ENCODE measurements at regions not wholly inside any gene's neighbourhood (a gene's known extent, or its start where the extent isn't known, plus 50 kb on each side); places are given as distances from the start of the nearest gene placed in this dataset.

DNA sequence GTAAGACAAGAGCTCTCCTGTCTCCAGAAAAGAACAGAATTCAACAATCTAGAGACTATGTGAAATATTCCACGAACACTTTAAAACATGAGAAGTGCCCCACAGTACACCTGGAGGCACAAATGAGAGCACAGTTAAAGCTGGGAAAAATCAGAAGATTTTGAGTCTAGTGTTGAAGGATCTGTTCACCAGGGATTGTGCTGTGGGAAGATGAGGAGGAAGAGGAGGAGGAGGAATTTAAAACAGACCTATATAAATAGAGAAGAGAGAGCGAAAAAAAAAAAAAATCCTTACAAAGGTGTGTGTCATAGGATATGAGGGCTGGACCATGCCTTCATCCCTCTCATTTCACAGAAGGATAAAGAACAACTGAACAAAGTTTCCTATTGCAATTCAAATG lies 361.0 kb upstream of the SEMA6D start:
- Mint-ChIP-seq H3K4me1 (peaks cover 0 to 3% (median 0%) of the 10 kb centered on the region in 3 donors), H3K27ac (no peak overlapping the region), H3K27me3 (no peaks in the 10 kb centered on the region), H3K9me3 (peaks cover 0 to 5% (median 5%) of the 10 kb centered on the region in 3 donors), H3K36me3 (no peaks in the 10 kb centered on the region), H3K4me3 (no peak overlapping the region)

DNA sequence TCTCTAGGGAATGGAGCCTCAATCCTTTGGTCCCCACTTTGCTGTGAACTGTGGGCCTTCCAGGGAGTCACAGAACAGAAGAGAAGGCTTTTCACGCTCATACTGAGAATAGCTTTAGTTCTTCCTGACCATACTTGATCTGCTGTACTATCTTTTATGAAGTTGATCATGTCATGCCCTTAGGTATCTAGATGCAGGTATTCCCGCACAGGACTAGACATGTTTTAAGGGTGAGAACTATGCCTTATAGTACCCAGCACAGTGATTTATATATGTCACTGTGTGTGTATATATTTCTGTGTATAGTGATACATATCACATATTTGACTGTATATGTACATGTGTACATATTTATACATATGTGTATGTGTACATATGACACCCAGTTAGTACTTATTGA lies 358.4 kb upstream of the SEMA6D start:
- peaks cover 0 to 3% (median 0%) of the 10 kb centered on the region in 3 donors for H3K4me1 Mint-ChIP-seq
- H3K36me3 Mint-ChIP-seq, result no peaks in the 10 kb centered on the region
- no peak overlapping the region for H3K27ac Mint-ChIP-seq
- H3K4me3 Mint-ChIP-seq, result no peak overlapping the region
- H3K27me3 Mint-ChIP-seq, result no peaks in the 10 kb centered on the region
- peaks cover 0 to 8% (median 0%) of the 10 kb centered on the region in 3 donors for H3K9me3 Mint-ChIP-seq

DNA sequence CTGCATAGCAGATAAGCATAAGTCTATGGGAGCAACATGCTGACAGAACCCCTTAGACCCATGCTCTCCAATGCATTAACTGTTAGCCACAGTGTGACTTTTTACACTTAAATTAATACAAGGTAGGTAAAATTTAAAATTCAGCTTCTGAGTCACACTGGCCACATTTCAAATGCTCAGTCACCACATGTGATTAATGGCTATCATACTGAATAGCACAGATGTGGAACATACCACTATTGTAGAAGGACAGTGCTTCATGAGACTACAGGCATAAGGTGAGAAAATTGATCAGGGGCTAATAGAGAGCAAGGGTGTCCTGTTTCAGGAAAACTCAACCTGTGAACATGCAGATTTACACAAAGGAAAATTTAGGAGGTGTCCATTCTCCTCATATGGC lies 357.0 kb upstream of the SEMA6D start:
- Mint-ChIP-seq H3K27ac (no peak overlapping the region), H3K4me1 (peaks cover 0 to 3% (median 0%) of the 10 kb centered on the region in 3 donors), H3K36me3 (no peaks in the 10 kb centered on the region), H3K9me3 (peaks cover 0 to 8% (median 0%) of the 10 kb centered on the region in 3 donors), H3K4me3 (no peak overlapping the region), H3K27me3 (peaks cover 1% of the 10 kb centered on the region)

DNA sequence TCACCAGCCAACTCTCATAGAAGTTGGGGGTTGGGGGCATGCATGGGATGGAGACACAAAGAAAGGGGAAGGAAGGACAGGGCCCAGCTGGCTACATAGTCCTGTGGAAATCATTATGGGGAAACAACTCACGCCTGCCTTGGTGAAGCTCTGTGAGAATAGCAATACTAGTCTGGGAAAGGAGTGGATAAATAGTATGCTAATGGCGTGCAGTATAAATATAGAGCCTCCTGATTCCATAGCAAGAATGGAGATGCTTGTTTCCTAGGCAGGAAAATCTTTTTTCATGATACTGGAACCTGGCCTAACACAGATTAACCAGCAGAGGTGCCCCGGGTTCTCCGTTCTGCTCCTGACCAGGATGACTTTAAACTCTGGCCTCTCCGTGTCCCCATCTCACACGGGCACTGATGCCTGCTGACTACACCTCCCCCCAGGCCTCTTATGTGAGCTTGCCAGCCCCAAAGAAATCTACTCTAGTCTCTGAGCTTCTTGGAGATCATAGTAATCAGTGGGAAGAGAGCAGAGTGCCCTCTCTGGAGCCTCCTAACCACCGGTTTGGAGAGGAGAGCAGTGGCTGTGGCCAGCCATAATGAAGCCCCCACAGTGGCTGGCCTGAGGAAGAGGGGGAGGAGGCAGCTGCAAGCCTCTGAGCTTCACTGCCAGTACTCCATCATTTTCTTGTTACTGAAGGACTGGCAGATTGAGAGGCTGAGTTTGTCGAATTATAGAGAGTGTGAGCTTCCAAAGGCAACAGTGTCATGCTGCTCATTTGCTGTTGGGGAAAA lies 355.0 kb upstream of the SEMA6D start:
- H3K9me3 Mint-ChIP-seq, result peaks cover 0 to 6% (median 0%) of the 10 kb centered on the region in 3 donors
- no peak overlapping the region for H3K27ac Mint-ChIP-seq
- peaks cover 1% of the 10 kb centered on the region for H3K27me3 Mint-ChIP-seq
- no peak overlapping the region for H3K4me3 Mint-ChIP-seq
- no peaks in the 10 kb centered on the region for H3K36me3 Mint-ChIP-seq
- H3K4me1 Mint-ChIP-seq, result peaks cover 0 to 3% (median 0%) of the 10 kb centered on the region in 3 donors

DNA sequence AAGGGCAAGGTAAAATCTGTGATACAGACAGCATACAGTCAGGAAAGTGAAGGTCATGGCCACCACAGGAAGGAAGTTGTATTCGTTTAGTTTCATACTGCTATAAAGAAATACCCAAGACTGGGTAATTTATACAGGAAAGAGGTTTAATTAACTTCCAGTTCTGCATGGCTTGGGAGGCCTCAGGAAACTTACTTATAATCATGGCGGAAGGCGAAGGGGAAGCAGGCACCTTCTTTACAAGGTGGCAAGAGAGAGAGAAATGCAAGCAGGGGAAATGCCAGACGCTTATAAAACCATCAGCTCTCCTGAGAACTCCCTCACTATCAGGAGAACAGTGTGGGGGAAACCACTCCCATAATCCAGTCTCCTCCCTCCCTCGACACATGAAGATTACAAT lies 353.7 kb upstream of the SEMA6D start:
- no peaks in the 10 kb centered on the region for H3K36me3 Mint-ChIP-seq
- no peak overlapping the region for H3K27ac Mint-ChIP-seq
- peaks cover 0 to 8% (median 0%) of the 10 kb centered on the region in 3 donors for H3K9me3 Mint-ChIP-seq
- H3K27me3 Mint-ChIP-seq, result peaks cover 1% of the 10 kb centered on the region
- peaks cover 0 to 3% (median 0%) of the 10 kb centered on the region in 3 donors for H3K4me1 Mint-ChIP-seq
- H3K4me3 Mint-ChIP-seq, result no peak overlapping the region

DNA sequence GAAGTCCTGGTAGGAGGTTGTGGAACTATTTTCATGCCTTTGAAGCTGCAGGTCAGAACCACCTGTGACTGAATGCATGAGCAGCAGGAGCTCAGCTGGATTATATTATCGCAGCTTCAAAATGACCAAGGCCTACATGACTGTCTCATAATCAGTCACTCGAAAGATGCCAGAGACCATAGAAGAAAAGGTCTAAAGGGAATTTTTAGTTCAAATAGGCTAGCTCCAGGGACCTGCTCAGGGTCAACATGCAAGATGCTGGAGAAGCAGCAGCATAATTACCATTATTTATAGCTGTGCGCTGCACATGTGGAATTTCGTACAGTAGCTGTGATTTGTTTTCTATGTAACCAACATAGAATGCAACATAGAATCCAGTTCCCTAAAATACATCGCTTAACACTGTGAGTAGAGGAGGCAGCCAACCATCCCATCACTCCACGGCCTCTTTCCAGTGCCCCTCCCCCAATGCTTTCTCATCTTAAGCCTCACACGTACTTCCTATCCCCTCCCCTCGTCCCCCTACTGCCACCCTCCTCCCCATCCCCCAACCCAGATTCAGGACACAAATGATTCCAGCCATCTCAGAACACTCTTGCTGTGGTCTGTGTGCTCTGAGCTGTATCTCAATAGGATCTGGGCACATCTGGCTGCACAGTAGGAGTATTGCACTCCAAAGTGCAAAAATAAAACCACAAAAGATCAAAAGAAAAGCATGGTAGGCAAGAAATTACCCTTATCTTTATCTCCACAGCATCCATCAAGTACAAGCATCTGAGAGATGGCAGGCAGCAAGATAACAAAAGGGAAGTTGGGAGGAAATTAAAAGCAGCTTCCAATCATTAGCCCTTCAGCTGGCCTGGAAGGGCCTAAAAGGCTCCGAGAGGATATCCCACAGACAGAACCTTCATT lies 352.8 kb upstream of the SEMA6D start:
- Mint-ChIP-seq H3K27me3 (peaks cover 1% of the 10 kb centered on the region), H3K36me3 (no peaks in the 10 kb centered on the region), H3K27ac (no peak overlapping the region), H3K9me3 (peaks cover 0 to 8% (median 0%) of the 10 kb centered on the region in 3 donors), H3K4me1 (peaks cover 0 to 3% (median 0%) of the 10 kb centered on the region in 3 donors), H3K4me3 (no peak overlapping the region)

DNA sequence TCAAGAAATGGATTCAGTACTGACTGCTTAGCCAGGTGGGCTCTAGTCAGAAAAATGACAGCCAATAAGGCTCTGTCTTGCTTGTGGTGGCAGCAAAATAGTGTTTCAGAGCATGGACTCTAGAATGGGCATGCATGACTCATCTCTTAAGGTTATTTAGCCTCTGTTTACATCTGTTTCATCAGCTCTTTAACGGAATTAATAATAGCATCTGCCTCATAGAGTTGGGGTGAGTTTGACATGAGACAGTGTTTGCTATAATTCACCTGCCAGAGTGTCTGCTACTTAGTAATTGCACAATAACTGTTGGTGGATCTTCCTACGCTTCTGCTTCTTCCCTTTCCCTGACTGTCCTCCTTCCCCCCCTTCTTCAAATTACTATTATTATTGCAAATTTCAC lies 350.4 kb upstream of the SEMA6D start:
- Mint-ChIP-seq H3K36me3 (no peaks in the 10 kb centered on the region), H3K27ac (no peak overlapping the region), H3K4me1 (no peaks in the 10 kb centered on the region), H3K4me3 (no peak overlapping the region), H3K27me3 (peaks cover 1% of the 10 kb centered on the region), H3K9me3 (peaks cover 0 to 8% (median 0%) of the 10 kb centered on the region in 3 donors)

DNA sequence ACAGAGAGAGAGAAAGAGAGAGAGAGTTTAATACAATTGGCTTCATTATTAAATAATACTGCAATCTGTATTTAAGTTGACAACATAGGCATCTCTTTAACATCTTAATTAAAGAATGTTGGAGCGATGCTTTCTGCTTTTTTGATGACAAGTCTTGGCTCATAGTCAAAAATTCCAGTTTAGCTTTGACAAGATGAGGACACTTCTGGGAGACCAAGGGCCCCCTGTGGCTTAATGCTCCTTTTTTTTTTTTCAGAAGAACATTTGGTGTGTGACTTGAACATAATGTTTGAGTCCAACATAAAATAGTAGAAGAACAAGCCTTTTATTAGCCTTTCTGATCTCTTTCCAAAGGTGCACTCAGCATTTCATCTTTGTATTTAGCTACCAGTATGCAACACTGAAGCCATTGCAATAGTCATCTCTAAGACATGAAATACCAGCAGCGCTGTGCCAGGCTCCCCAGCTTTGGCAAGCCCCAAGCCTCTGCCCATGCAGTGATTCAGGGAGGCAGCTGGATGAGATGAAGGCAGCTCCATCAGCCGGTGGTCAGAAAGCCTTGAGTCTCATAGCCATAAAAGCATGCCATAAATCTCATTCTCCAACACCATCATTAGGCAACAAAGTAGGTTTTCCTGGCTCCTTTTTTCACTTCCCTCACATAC lies 349.4 kb upstream of the SEMA6D start:
- Mint-ChIP-seq H3K27me3 (peaks cover 1% of the 10 kb centered on the region), H3K27ac (no peak overlapping the region), H3K4me1 (no peaks in the 10 kb centered on the region), H3K9me3 (peaks cover 0 to 8% (median 0%) of the 10 kb centered on the region in 3 donors), H3K36me3 (no peaks in the 10 kb centered on the region), H3K4me3 (no peak overlapping the region)

DNA sequence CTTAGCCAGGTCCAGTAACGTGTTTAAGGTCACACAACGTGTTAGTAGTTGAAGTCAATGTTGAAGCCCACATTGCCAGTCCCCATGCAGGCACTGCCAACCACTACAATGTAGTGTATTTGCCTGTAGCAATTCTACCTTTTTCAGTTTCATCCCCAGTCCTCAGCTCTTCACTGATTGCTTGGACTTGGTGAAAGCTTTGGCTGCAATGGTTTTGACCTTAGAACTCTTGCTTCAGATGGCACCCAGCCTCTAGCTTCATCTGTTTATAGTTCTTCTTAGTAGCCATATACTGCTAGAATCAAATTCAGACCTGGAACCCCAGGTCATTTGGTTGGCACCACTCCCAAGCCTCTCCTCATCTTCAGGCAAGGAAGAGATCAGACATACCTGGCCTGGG lies 345.4 kb upstream of the SEMA6D start:
- H3K4me1 Mint-ChIP-seq, result no peaks in the 10 kb centered on the region
- no peak overlapping the region for H3K27ac Mint-ChIP-seq
- no peak overlapping the region for H3K4me3 Mint-ChIP-seq

DNA sequence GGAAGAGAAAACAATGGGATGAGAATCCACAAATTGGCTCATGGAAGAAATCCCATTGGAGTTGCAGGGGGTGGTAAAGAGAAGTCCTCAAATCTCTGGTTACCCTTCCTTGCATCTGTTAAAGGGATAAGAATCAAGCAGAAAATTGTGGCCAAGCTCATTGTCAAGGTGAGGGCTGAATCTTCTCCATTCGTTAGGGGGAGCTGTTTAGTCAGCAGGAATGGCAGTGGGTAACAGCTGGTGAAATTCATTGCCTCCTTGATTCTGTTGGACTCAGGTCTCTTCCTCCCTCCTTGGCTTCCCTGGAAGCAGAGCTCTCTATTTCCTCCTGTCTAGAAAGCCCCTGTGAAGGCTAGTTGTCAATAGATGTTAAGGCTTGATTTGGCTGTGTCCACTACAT lies 343.1 kb upstream of the SEMA6D start:
- Mint-ChIP-seq H3K27me3 (no peaks in the 10 kb centered on the region), H3K36me3 (peaks cover 2% of the 10 kb centered on the region), H3K4me3 (no peak overlapping the region), H3K9me3 (peaks cover 0 to 2% (median under 1%) of the 10 kb centered on the region in 3 donors), H3K27ac (no peak overlapping the region), H3K4me1 (peaks cover 0 to 2% (median 0%) of the 10 kb centered on the region in 3 donors)

More for the DNA sequence above, 345.4 kb upstream of the SEMA6D start:
- Mint-ChIP-seq H3K27me3 (no peaks in the 10 kb centered on the region), H3K9me3 (peaks cover 0 to 2% (median 2%) of the 10 kb centered on the region in 3 donors), H3K36me3 (no peaks in the 10 kb centered on the region)

DNA sequence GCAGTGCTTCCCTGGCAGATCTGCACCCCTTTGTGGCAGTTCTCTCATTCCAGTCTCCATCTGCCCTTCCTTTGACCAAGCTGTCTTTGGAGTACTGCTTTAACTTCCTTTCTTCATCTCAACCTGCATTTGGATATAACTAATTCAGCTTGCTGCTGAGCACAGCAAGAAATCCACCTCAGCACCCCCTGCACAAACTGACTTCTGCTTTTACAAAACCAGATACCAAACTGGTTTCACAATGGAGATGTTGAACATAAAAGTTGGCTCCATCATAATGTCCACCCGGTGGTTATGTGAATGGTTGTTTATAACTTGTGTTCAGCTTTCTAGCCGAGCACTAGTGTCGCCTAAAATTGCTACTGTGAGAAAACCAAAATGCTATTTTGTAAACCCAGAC lies 341.1 kb upstream of the SEMA6D start:
- Mint-ChIP-seq H3K36me3 (peaks cover 2% of the 10 kb centered on the region), H3K27ac (no peak overlapping the region), H3K4me1 (peaks cover 0 to 2% (median 0%) of the 10 kb centered on the region in 3 donors), H3K9me3 (peaks cover 2 to 4% (median 2%) of the 10 kb centered on the region in 3 donors), H3K27me3 (no peaks in the 10 kb centered on the region), H3K4me3 (no peak overlapping the region)

DNA sequence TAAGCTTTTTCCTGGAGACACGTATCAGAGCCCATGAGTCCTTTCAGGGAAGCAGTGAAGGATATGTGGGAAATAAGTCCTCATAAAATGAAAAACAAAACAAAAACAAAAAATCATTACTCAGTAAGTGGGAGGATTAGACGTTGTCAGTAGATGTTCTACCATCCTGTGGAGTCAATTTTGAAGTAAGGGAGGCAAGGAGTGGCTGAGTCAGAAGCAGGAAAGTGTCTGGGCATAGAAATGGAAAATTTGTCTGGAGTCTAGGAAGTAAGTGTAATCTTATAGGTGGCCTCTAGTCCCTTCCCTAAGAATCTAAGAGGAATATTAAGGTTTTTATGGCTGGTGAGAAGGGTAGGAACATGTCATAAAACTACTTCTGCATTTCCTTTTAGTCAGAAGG lies 339.8 kb upstream of the SEMA6D start:
- Mint-ChIP-seq H3K27ac (no peak overlapping the region), H3K36me3 (peaks cover 2% of the 10 kb centered on the region), H3K4me1 (peaks cover 0 to 2% (median 0%) of the 10 kb centered on the region in 3 donors), H3K4me3 (no peak overlapping the region), H3K27me3 (no peaks in the 10 kb centered on the region), H3K9me3 (peaks cover 2 to 4% (median 2%) of the 10 kb centered on the region in 3 donors)

DNA sequence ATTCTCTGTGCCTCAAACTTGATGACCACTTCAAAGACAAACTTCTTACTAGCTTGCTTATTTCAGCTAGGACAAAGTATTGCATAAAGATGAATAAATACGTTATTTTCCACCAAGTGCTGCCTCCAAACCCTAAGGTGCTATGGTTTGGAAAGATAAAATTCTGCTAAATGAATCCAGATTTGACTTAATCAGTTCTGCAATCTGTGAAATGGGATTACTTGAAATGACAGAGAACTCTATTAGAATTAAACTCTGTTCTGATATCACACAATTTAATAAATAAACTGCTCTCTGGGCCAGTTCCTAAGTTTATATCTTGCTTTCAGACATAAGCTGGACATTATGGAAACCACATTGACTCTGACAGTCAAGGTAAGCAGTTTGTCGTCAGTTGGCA lies 338.8 kb upstream of the SEMA6D start:
- Mint-ChIP-seq H3K27me3 (no peaks in the 10 kb centered on the region), H3K36me3 (peaks cover 2% of the 10 kb centered on the region), H3K4me1 (peaks cover 0 to 2% (median 0%) of the 10 kb centered on the region in 3 donors), H3K9me3 (peaks cover 2 to 4% (median 4%) of the 10 kb centered on the region in 3 donors), H3K27ac (no peak overlapping the region), H3K4me3 (no peak overlapping the region)

DNA sequence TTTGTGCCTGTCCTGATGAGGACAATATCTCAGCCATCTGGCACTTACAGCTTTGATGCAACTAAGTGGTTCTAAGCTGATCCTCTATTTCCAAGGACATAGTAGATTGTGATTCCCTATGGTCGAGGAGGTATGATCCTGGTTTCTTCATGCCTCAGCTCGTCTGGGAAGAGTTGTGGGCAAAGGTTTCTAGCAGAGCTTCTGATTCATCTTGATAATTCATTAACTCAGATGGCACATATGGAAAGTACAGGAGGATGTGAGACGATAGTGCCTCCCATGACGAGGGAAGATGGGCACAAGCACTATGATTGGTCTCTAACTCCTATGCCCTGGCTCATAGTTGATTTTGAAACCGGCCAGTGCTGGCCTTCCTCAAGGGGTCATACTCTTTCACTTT lies 334.2 kb upstream of the SEMA6D start:
- Mint-ChIP-seq H3K27ac (no peak overlapping the region), H3K27me3 (no peaks in the 10 kb centered on the region), H3K4me1 (no peaks in the 10 kb centered on the region)

DNA sequence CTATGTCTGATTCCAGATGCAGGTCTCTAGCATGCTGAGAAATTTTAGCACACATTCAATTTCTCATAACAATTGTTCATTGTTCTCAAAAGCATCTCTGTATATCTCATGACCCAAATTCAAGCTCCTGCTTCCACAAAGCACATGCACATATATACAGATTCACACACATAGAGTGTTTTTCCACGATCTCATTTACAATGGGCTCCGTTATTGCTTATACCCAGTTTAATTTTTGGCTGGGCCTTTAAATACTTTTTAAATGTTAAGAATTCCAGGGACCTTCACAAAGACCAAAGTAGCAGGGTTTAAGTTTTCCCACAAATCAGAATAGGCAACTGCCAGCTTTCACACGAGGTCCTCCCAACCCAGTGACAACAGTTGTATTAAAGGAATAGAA lies 333.5 kb upstream of the SEMA6D start:
- Mint-ChIP-seq H3K27me3 (no peaks in the 10 kb centered on the region), H3K27ac (no peak overlapping the region), H3K4me3 (no peak overlapping the region), H3K9me3 (peaks cover 0 to 6% (median 4%) of the 10 kb centered on the region in 3 donors), H3K36me3 (no peaks in the 10 kb centered on the region), H3K4me1 (no peaks in the 10 kb centered on the region)

More for the DNA sequence above, 334.2 kb upstream of the SEMA6D start:
- H3K9me3 Mint-ChIP-seq, result peaks cover 0 to 6% (median 4%) of the 10 kb centered on the region in 3 donors
- no peaks in the 10 kb centered on the region for H3K36me3 Mint-ChIP-seq
- H3K4me3 Mint-ChIP-seq, result no peak overlapping the region

Data from IgD-negative memory B cell (primary cell).